HCT116 (cell line): ENCODE measurements at regions not wholly inside any gene's neighbourhood (a gene's known extent, or its start where the extent isn't known, plus 50 kb on each side); places are given as distances from the start of the nearest gene placed in this dataset.

Source experiments
- ATAC-seq: fragments of 200-7000 bp; cut with Tn5 transposase; 2 replicates; pipeline ENCODE4 v1.9.1; 2020; ENCODE audit warnings: mild to moderate bottlenecking, moderate library complexity
- BruUV-seq: library from RNA; stranded (reverse); fragments of 400-500 nt; replicated peaks from 2 replicates; lab custom pipeline; 2021; lab: Mats Ljungman, UMichigan
- CTCF ChIA-PET: fragments of 300-600 bp; sonication (Branson Sonifier 250); formaldehyde crosslinking; loops from one replicate; lab custom pipeline; 2021; ENCODE audit warnings: antibody characterized with exemption; lab: Charles Lee
- POLR2A ChIA-PET: fragments of 300-600, 350-600 bp; sonication (Branson Sonifier 250); formaldehyde crosslinking; loops from one replicate; lab custom pipeline; 2021; ENCODE audit warnings: antibody characterized with exemption; lab: Charles Lee
- RAD21 ChIA-PET, 2 experiments: fragments of 300-600 bp; sonication (Branson Sonifier 250); formaldehyde crosslinking; loops; one replicate each; lab custom pipeline; 2023; ENCODE audit warnings: low total read pairs in 2 of 2; ENCODE audit not compliant: uncharacterized antibody in 2 of 2, unreplicated experiment in 2 of 2, low non-redundant PET in 1 of 2; lab: Charles Lee
- DNase-seq: peaks from one replicate; pipeline ENCODE4 v3.0.0-alpha.2; 2010; ENCODE audit warnings: low read depth, low spot score
- H2AFZ ChIP-seq: fragments of 200-600 bp; shearing (Covaris generic), sonication (generic); 2 replicates; pipeline ENCODE4 v1.6.1; 2017; ENCODE audit warnings: low read depth, mixed run types, mixed read lengths, antibody characterized with exemption, low read length; ENCODE audit not compliant: poor library complexity, severe bottlenecking
- H3K27ac ChIP-seq: 2 replicates; pipeline ENCODE4 v1.5.1; 2012; ENCODE audit warnings: low read depth, low read length
- H3K27me3 ChIP-seq: fragments of 200-600 bp; sonication (generic); 2 replicates; pipeline ENCODE4 v1.6.1; 2016; ENCODE audit warnings: mixed run types, low read length, mixed read lengths; ENCODE audit not compliant: insufficient read depth
- H3K36me3 ChIP-seq, 2 experiments: fragments of 200-500 bp in 1 of 2; fragments of 200-600 bp in 1 of 2; sonication (Bioruptor generic) in 1 of 2; sonication (generic) in 1 of 2; 2 replicates each; pipeline versions ENCODE4 v1.5.1 to v1.6.1; 2014 to 2016; ENCODE audit warnings: low read length in 2 of 2, inconsistent platforms in 1 of 2, mixed read lengths in 1 of 2, mixed run types in 1 of 2; ENCODE audit not compliant: insufficient read depth in 2 of 2, control insufficient read depth in 1 of 2
- H3K4me1 ChIP-seq, 2 experiments: fragments of 200-600 bp in 1 of 2; sonication (generic) in 1 of 2; 2 replicates each; pipeline versions ENCODE4 v1.5.1 to v1.6.1; 2012 to 2017; ENCODE audit warnings: low read length in 2 of 2, inconsistent platforms in 1 of 2, mild to moderate bottlenecking in 1 of 2, mixed read lengths in 1 of 2, mixed run types in 1 of 2, moderate library complexity in 1 of 2; ENCODE audit not compliant: insufficient read depth in 2 of 2, control insufficient read depth in 1 of 2
- H3K4me2 ChIP-seq: fragments of 200-600 bp; sonication (generic); 2 replicates; pipeline ENCODE4 v1.6.1; 2017; ENCODE audit warnings: mixed run types, low read length, mixed read lengths
- H3K4me3 ChIP-seq, 2 experiments: fragments of 200-600 bp in 1 of 2; sonication (generic) in 1 of 2; replicated peaks in 1 of 2; 2 replicates each; pipeline ENCODE4 v1.5.1; 2011 to 2016; ENCODE audit warnings: low read length in 2 of 2, control low read depth in 1 of 2, low read depth in 1 of 2, mild to moderate bottlenecking in 1 of 2, mixed read lengths in 1 of 2, mixed run types in 1 of 2
- H3K79me2 ChIP-seq: fragments of 200-600 bp; sonication (generic); 2 replicates; pipeline ENCODE4 v1.6.1; 2017; ENCODE audit warnings: mild to moderate bottlenecking, mixed run types, low read length, moderate library complexity, mixed read lengths; ENCODE audit not compliant: insufficient read depth
- H3K9ac ChIP-seq: fragments of 200-600 bp; sonication (generic); 2 replicates; pipeline ENCODE4 v1.6.1; 2016; ENCODE audit warnings: low read length, mixed read lengths
- H3K9me2 ChIP-seq: fragments of 200-600 bp; sonication (generic), shearing (Covaris generic); 2 replicates; pipeline ENCODE4 v1.6.1; 2017; ENCODE audit warnings: mixed run types, mild to moderate bottlenecking, moderate library complexity; ENCODE audit not compliant: insufficient read depth
- H3K9me3 ChIP-seq, 2 experiments: fragments of 200-500 bp in 1 of 2; fragments of 200-600 bp in 1 of 2; sonication (Bioruptor generic) in 1 of 2; sonication (generic) in 1 of 2; 2 replicates each; pipeline ENCODE4 v1.6.1; 2014 to 2017; ENCODE audit warnings: low read length in 2 of 2, mixed read lengths in 2 of 2, inconsistent platforms in 1 of 2, low read depth in 1 of 2, mild to moderate bottlenecking in 1 of 2, mixed run types in 1 of 2, moderate library complexity in 1 of 2; ENCODE audit not compliant: control insufficient read depth in 1 of 2, insufficient read depth in 1 of 2
- H4K20me1 ChIP-seq: fragments of 200-600 bp; sonication (generic), shearing (Covaris generic); 2 replicates; pipeline ENCODE4 v1.6.1; 2017; ENCODE audit warnings: mixed run types, mild to moderate bottlenecking, moderate library complexity; ENCODE audit not compliant: insufficient read depth
- ATF3 ChIP-seq: IDR thresholded peaks from 2 replicates; pipeline ENCODE4 v1.6.1; 2012
- CEBPB ChIP-seq: IDR thresholded peaks from 2 replicates; pipeline ENCODE4 v1.6.1; 2012; ENCODE audit warnings: low read depth
- EZH2 ChIP-seq: fragments of 200-600 bp; sonication (generic); IDR thresholded peaks from 2 replicates; pipeline ENCODE4 v1.6.1; 2017; ENCODE audit warnings: antibody characterized with exemption, mixed run types
- EZH2phosphoT487 ChIP-seq: fragments of 200-600 bp; IDR thresholded peaks from 2 replicates; pipeline ENCODE4 v1.6.1; 2018; ENCODE audit warnings: antibody characterized with exemption, borderline replicate concordance
- FOSL1 ChIP-seq: IDR thresholded peaks from 2 replicates; pipeline ENCODE4 v1.6.1; 2012; ENCODE audit warnings: low read depth
- JUND ChIP-seq: IDR thresholded peaks from 2 replicates; pipeline ENCODE4 v1.6.1; 2012
- MAX ChIP-seq: IDR thresholded peaks from 2 replicates; pipeline ENCODE4 v1.6.1; 2012
- POLR2A ChIP-seq: IDR thresholded peaks from 2 replicates; pipeline ENCODE4 v1.7.0; 2011; ENCODE audit warnings: borderline replicate concordance; ENCODE audit not compliant: insufficient read depth, insufficient read length; ENCODE audit errors: extremely low read depth
- SIN3A ChIP-seq: IDR thresholded peaks from 2 replicates; pipeline ENCODE4 v1.6.1; 2012; ENCODE audit warnings: low read depth
- SP1 ChIP-seq: IDR thresholded peaks from 2 replicates; pipeline ENCODE4 v1.6.1; 2012; ENCODE audit warnings: low read depth
- SRF ChIP-seq: IDR thresholded peaks from 2 replicates; pipeline ENCODE4 v1.6.1; 2012; ENCODE audit warnings: low read depth
- YY1 ChIP-seq: IDR thresholded peaks from 2 replicates; pipeline ENCODE4 v1.6.1; 2011; ENCODE audit warnings: low read length, low read depth, moderate library complexity, mild to moderate bottlenecking; ENCODE audit not compliant: insufficient replicate concordance; ENCODE audit errors: extremely low read depth
- ZNF274 ChIP-seq: fragments of 200-500 bp; sonication (Bioruptor generic); IDR thresholded peaks from 2 replicates; pipeline ENCODE4 v1.6.1; 2014; ENCODE audit warnings: mild to moderate bottlenecking, low read depth, low read length, inconsistent platforms
- intact Hi-C: fragments of 100-400 bp; cut with micrococcal nuclease; formaldehyde crosslinking; loops from 2 replicates; pipeline ENCODE4 v1.10.0; 2022

GRCh38 chr17:34203018-34203638, 52.0 kb upstream of the CCL2 start:
- Histone ChIP-seq H3K36me3 (no peaks in the 10 kb centered on the region), H3K27me3 (no peaks in the 10 kb centered on the region), H2AFZ (no peak overlapping the region), H3K27ac (no peak overlapping the region), H3K9me3 (no peaks in the 10 kb centered on the region), H3K9ac (no peak overlapping the region), H3K4me3 (no peak overlapping the region), H3K79me2 (no peaks in the 10 kb centered on the region), H3K4me2 (no peak overlapping the region), H3K9me2 (no peaks in the 10 kb centered on the region), H3K4me1 (no peaks in the 10 kb centered on the region), H4K20me1 (no peaks in the 10 kb centered on the region; the same call in 1 of the 2 replicates)
- DNase-seq (no peak), ATAC-seq (no peak)
- no TSS peak for BruUV-seq
- intact Hi-C loops: no loop called here
- RAD21 ChIA-PET: no interaction called here
- POLR2A ChIA-PET: no interaction called here
- CTCF ChIA-PET: interaction anchor here (1.0 to 5.4 kb wide), 2 partner anchors 10 to 157 kb away, joined by 3 to 47 read pairs; no protein-coding TSS in a partner anchor
- TF ChIP-seq SIN3A: no peak
- TF ChIP-seq FOSL1: no peak
- no peak for TF ChIP-seq ATF3
- TF ChIP-seq MAX: no peak
- no peak for TF ChIP-seq YY1
- TF ChIP-seq ZNF274: no peak
- TF ChIP-seq POLR2A: no peak
- no peak for TF ChIP-seq EZH2phosphoT487
- no peak for TF ChIP-seq SRF
- TF ChIP-seq CEBPB: no peak
- no peak for TF ChIP-seq EZH2
- TF ChIP-seq JUND: no peak
- no peak for TF ChIP-seq SP1
